Mucosa of descending colon (tissue), 3 donors: ENCODE measurements at regions not wholly inside any gene's neighbourhood (a gene's known extent, or its start where the extent isn't known, plus 50 kb on each side); places are given as distances from the start of the nearest gene placed in this dataset.

Source experiments
- ATAC-seq: fragments of 200-7000 bp; cut with Tn5 transposase; one replicate; pipeline ENCODE4 v1.9.1; 2020; ENCODE audit warnings: mild to moderate bottlenecking, moderate library complexity
- DNase-seq, 3 donors: peaks; one replicate each; pipeline ENCODE4 v3.0.0-alpha.2; 2020
- H3K36me3 ChIP-seq: fragments of 200-600 bp; one replicate; pipeline ENCODE4 v1.8.0; 2021; ENCODE audit warnings: low read depth, mild to moderate bottlenecking
- H3K4me1 ChIP-seq: fragments of 200-600 bp; one replicate; pipeline ENCODE4 v1.8.0; 2021; ENCODE audit warnings: low read depth, mild to moderate bottlenecking
- H3K4me3 ChIP-seq: fragments of 200-600 bp; one replicate; pipeline ENCODE4 v1.8.0; 2021; ENCODE audit warnings: mild to moderate bottlenecking
- H3K9me3 ChIP-seq: fragments of 200-600 bp; one replicate; pipeline ENCODE4 v1.8.0; 2021; ENCODE audit warnings: mild to moderate bottlenecking
- CTCF ChIP-seq: fragments of 200-600 bp; IDR thresholded peaks from one replicate; pipeline ENCODE4 v1.8.0; 2022; ENCODE audit warnings: antibody characterized with exemption, mild to moderate bottlenecking
- intact Hi-C, 2 donors: fragments of 100-400 bp; cut with DNase I in 1 of 2; cut with micrococcal nuclease in 1 of 2; formaldehyde crosslinking; loops; one replicate each; pipeline versions ENCODE4 v1.11.0 to v1.11.1; 2022; cut with DNase I, micrococcal nuclease
- donor health status: DM: no; HTN: no; CAD: no; lungs with moderate emphysema.
- donor health status: DM: no; HTN: no; CAD: no.
- donor health status: DM: no; HTN: yes; CAD: no.

DNA sequence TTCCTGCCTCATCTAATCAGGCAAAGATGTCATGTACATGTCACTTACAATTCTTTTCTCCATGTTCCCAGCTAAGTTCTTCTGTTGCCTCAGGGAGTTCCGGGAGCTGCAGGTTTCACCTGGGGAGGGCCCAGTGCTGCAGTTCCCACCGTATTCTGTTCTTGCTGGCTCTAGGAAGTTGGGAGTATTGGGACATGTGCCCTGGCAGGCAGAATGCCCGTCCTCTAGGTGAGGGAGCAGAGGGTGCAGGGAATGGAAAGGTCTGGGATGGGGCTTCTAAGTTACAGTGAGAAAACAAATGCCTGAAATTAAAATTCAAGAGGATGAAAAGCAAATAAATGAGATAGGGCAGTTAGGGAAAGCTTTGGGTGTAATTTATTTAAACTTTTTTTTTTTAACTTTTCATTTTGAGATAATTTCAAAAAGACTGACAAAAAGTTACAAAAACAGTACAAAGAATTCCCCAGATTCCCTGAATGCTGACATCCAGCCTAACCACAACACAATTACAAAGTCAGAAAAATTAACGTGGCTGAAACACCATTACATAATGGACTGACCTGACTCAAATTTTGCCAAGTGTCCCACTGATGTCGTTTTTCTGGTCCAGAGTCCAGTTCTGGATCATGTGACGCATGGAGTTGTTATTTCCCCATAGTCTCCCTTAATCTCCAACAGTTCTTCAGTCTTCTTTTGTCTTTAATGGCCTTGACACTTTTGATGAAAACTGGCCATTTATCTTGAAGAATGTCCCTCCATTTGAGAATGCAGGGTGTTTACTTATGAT is 187.2 kb upstream of the MYL2 start:
- TF ChIP-seq CTCF: no peak
- no peaks in the 10 kb centered on the region for H3K4me1 ChIP-seq
- no peaks in the 10 kb centered on the region for H3K9me3 ChIP-seq
- DNase-seq: no peak
- H3K4me3 ChIP-seq: no peak overlapping the region
- H3K36me3 ChIP-seq: no peaks in the 10 kb centered on the region
- intact Hi-C loops: no loop called here
- ATAC-seq: no peak

GRCh38 chr12:111105294-111105693 is 184.9 kb upstream of the MYL2 start:
- Histone ChIP-seq H3K36me3 (no peaks in the 10 kb centered on the region), H3K9me3 (no peaks in the 10 kb centered on the region), H3K4me1 (no peaks in the 10 kb centered on the region), H3K4me3 (no peak overlapping the region)
- TF ChIP-seq CTCF: no peak
- ATAC-seq: no peak
- intact Hi-C loops: no loop called here
- DNase-seq: no peak

DNA sequence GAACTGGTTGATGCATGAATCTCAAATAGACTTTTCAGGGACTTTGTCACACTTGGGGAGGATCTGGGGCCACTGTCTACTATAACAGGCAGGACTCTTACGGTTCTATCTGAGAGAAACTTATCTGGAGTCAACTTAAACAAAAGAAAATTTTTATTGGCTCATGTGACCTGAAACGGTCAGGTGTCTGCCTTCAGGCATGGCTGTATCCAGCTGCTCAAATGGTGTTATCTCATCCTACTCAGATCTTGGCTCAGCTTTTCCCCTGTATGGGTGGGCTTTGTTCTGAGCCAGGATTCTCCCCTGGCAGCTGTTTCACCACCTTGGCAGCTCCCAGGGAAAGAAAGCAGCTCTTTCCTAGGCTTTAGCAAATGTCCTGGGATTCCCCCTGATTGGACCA is 183.2 kb upstream of the MYL2 start:
- intact Hi-C loops: no loop called here
- H3K4me3 ChIP-seq: no peak overlapping the region
- ATAC-seq: no peak

GRCh38 chr12:111102102-111102739 is 181.8 kb upstream of the MYL2 start:
- no peaks in the 10 kb centered on the region for H3K4me1 ChIP-seq
- no peak for TF ChIP-seq CTCF
- H3K36me3 ChIP-seq: no peaks in the 10 kb centered on the region
- H3K4me3 ChIP-seq: no peak overlapping the region
- DNase-seq: no peak
- intact Hi-C loops: no loop called here
- H3K9me3 ChIP-seq: no peaks in the 10 kb centered on the region
- ATAC-seq: no peak

More for the DNA sequence above, 183.2 kb upstream of the MYL2 start:
- no peak for TF ChIP-seq CTCF
- Histone ChIP-seq H3K36me3 (no peaks in the 10 kb centered on the region), H3K4me1 (no peaks in the 10 kb centered on the region), H3K9me3 (no peaks in the 10 kb centered on the region)
- no peak for DNase-seq

GRCh38 chr12:111101003-111101402 is 180.6 kb upstream of the MYL2 start:
- H3K9me3 ChIP-seq: no peaks in the 10 kb centered on the region
- intact Hi-C loops: no loop called here
- no peak overlapping the region for H3K4me3 ChIP-seq
- no peak for TF ChIP-seq CTCF
- no peak for DNase-seq
- H3K4me1 ChIP-seq: no peaks in the 10 kb centered on the region
- ATAC-seq: no peak
- no peaks in the 10 kb centered on the region for H3K36me3 ChIP-seq
